ENCODE measurements at regions not wholly inside any gene's neighbourhood (a gene's known extent, or its start where the extent isn't known, plus 50 kb on each side); places are given as distances from the start of the nearest gene placed in this dataset.

DNA sequence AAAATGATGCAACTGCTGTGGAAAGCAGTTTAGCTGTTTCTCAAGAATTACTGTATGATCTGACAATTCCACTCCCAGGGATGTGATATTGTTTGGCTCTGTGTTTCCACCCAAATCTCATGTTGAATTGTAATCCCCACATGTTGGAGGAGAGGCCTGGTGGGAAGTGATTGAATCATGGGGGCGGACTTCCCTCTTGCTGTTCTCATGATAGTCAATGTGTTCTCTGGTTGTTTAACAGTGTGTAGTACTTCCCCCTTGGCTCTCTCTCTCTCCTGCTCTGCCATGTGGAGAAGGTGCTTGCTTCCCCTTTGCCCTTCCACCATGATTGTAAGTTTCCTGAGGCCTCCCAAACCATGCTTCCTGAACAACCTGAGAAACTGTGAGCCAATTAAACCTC lies 93.4 kb upstream of the CPM start:
- CTCF ChIA-PET: no interaction called here
- H3K9me3 ChIP-seq (replicated peaks; ENCODE audit: control insufficient read depth, insufficient read depth, low read length): no peaks in the 10 kb centered on the region
- no peak overlapping the region for H3K9ac ChIP-seq (ENCODE audit: control insufficient read depth, insufficient read depth, low read length)
- no peaks in the 10 kb centered on the region for H3K27me3 ChIP-seq (replicated peaks in 1 of 2; ENCODE audit: control insufficient read depth in 2 of 2, insufficient read depth in 2 of 2, low read length in 1 of 2)
- no peaks in the 10 kb centered on the region for H3K79me2 ChIP-seq (ENCODE audit: control insufficient read depth, insufficient read depth, low read length)
- DNase-seq (ENCODE audit: low read depth, low spot score) (no peak), FAIRE-seq (no peak), ATAC-seq (no peak)
- POLR2A ChIA-PET: no interaction called here
- SMC1A ChIA-PET (ENCODE audit: uncharacterized antibody, unreplicated experiment): no interaction called here
- H3K27ac ChIP-seq (ENCODE audit: control insufficient read depth, insufficient read depth): no peak overlapping the region
- BruUV-seq (replicated peaks): no TSS peak
- H4K20me1 ChIP-seq (ENCODE audit: control insufficient read depth, insufficient read depth): no peaks in the 10 kb centered on the region
- RAD21 ChIA-PET (ENCODE audit: unreplicated experiment): no interaction called here
- no peaks in the 10 kb centered on the region for H3K4me1 ChIP-seq (ENCODE audit: control insufficient read depth, insufficient read depth, low read length)
- no peaks in the 10 kb centered on the region for H3K36me3 ChIP-seq (ENCODE audit: control insufficient read depth in 2 of 2, insufficient read depth in 2 of 2, low read length in 1 of 2)
- no peak overlapping the region for H3K4me3 ChIP-seq
- no peak overlapping the region for H2AFZ ChIP-seq (ENCODE audit: control insufficient read depth, low read depth, low read length)
- in situ Hi-C loops (cut with MboI): no loop called here
- intact Hi-C loops (cut with micrococcal nuclease; ENCODE audit: unreplicated experiment): no loop called here
- H3K4me2 ChIP-seq (ENCODE audit: control insufficient read depth, insufficient read depth): no peak overlapping the region
- WGBS (ENCODE audit: insufficient coverage, insufficient replicate concordance, low lambda C conversion rate, missing lambda C conversion rate): 0% methylated on average over 1 of the region's 1 CpG
- TF ChIP-seq PML (IDR thresholded peaks at IDR 0.05; ENCODE audit: low read length) (no peak), YBX1 (IDR thresholded peaks at IDR 0.05) (no peak), SMC3 (IDR thresholded peaks at IDR 0.05; ENCODE audit: borderline replicate concordance, low read length) (no peak), FOXM1 (IDR thresholded peaks at IDR 0.05; ENCODE audit: low read depth, low read length) (no peak), ZNF592 (IDR thresholded peaks at IDR 0.05) (no peak), FOS (IDR thresholded peaks at IDR 0.05; ENCODE audit: borderline replicate concordance, extremely low read depth, insufficient read length) (no peak), ZNF217 (IDR thresholded peaks at IDR 0.05) (no peak), SKIL (IDR thresholded peaks at IDR 0.05; ENCODE audit: low read depth, poor library complexity, severe bottlenecking) (no peak), ZNF207 (IDR thresholded peaks at IDR 0.05; ENCODE audit: borderline replicate concordance) (no peak), IRF4 (IDR thresholded peaks at IDR 0.05; ENCODE audit: low read depth, low read length) (no peak), PAX8 (IDR thresholded peaks at IDR 0.05) (no peak), ATF2 (IDR thresholded peaks at IDR 0.05; ENCODE audit: low read length) (no peak)
- TF ChIP-seq, protein P1, sequence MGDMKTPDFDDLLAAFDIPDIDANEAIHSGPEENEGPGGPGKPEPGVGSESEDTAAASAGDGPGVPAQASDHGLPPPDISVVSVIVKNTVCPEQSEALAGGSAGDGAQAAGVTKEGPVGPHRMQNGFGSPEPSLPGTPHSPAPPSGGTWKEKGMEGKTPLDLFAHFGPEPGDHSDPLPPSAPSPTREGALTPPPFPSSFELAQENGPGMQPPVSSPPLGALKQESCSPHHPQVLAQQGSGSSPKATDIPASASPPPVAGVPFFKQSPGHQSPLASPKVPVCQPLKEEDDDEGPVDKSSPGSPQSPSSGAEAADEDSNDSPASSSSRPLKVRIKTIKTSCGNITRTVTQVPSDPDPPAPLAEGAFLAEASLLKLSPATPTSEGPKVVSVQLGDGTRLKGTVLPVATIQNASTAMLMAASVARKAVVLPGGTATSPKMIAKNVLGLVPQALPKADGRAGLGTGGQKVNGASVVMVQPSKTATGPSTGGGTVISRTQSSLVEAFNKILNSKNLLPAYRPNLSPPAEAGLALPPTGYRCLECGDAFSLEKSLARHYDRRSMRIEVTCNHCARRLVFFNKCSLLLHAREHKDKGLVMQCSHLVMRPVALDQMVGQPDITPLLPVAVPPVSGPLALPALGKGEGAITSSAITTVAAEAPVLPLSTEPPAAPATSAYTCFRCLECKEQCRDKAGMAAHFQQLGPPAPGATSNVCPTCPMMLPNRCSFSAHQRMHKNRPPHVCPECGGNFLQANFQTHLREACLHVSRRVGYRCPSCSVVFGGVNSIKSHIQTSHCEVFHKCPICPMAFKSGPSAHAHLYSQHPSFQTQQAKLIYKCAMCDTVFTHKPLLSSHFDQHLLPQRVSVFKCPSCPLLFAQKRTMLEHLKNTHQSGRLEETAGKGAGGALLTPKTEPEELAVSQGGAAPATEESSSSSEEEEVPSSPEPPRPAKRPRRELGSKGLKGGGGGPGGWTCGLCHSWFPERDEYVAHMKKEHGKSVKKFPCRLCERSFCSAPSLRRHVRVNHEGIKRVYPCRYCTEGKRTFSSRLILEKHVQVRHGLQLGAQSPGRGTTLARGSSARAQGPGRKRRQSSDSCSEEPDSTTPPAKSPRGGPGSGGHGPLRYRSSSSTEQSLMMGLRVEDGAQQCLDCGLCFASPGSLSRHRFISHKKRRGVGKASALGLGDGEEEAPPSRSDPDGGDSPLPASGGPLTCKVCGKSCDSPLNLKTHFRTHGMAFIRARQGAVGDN (IDR thresholded peaks at IDR 0.05): no peak
